ENCODE measurements at regions not wholly inside any gene's neighbourhood (a gene's known extent, or its start where the extent isn't known, plus 50 kb on each side); places are given as distances from the start of the nearest gene placed in this dataset.
"Not testable (repeated sequence)": the region's sequence is repeated elsewhere in the genome, so short reads cannot be mapped to it uniquely, and the experiment has no call there.

- ATAC-seq (ENCODE audit: low FRiP score) (no peak), DNase-seq (ENCODE audit: low spot score) (no peak)
- no peak for TF ChIP-seq CTCF (IDR thresholded peaks at IDR 0.05)
Measured at GRCh38 chr12:105596731-105597130, 266.2 kb downstream of the C12orf75 start.

- ATAC-seq (ENCODE audit: low FRiP score) (no peak), DNase-seq (ENCODE audit: low spot score) (no peak)
- TF ChIP-seq CTCF (IDR thresholded peaks at IDR 0.05), result no peak
Measured at GRCh38 chr12:105598031-105598430, 267.5 kb downstream of the C12orf75 start.

GRCh38 chr12:105600911-105601545, 270.5 kb downstream of the C12orf75 start:
- DNase-seq (ENCODE audit: low spot score), result no peak
- no peak for TF ChIP-seq CTCF (IDR thresholded peaks at IDR 0.05)
- no peak for ATAC-seq (ENCODE audit: low FRiP score)

- DNase-seq (ENCODE audit: low spot score); ATAC-seq (ENCODE audit: low FRiP score): not testable (repeated sequence)
Measured at GRCh38 chr12:105602312-105602711, 271.8 kb downstream of the C12orf75 start.

GRCh38 chr12:105604281-105604680, 273.8 kb downstream of the C12orf75 start:
- DNase-seq (ENCODE audit: low spot score); ATAC-seq (ENCODE audit: low FRiP score): not testable (repeated sequence)

- not testable (repeated sequence) for DNase-seq (ENCODE audit: low spot score); ATAC-seq (ENCODE audit: low FRiP score)
Measured at GRCh38 chr12:105606613-105607012, 276.1 kb downstream of the C12orf75 start.

GRCh38 chr12:105609001-105609400, 278.5 kb downstream of the C12orf75 start:
- ATAC-seq (ENCODE audit: low FRiP score); DNase-seq (ENCODE audit: low spot score): not testable (repeated sequence)

GRCh38 chr12:105610459-105610858, 280.0 kb downstream of the C12orf75 start:
- TF ChIP-seq CTCF (IDR thresholded peaks at IDR 0.05), result no peak
- DNase-seq (ENCODE audit: low spot score), result no peak
- no peak for ATAC-seq (ENCODE audit: low FRiP score)

GRCh38 chr12:105611340-105611739, 280.8 kb downstream of the C12orf75 start:
- ATAC-seq (ENCODE audit: low FRiP score) (no peak), DNase-seq (ENCODE audit: low spot score) (no peak)
- TF ChIP-seq CTCF (IDR thresholded peaks at IDR 0.05), result no peak

Measured in omental fat pad (tissue), 3 donors.